HCT116 (cell line): ENCODE measurements at regions not wholly inside any gene's neighbourhood (a gene's known extent, or its start where the extent isn't known, plus 50 kb on each side); places are given as distances from the start of the nearest gene placed in this dataset.
"Not testable (repeated sequence)": the region's sequence is repeated elsewhere in the genome, so short reads cannot be mapped to it uniquely, and the experiment has no call there.

Experiments used
- ATAC-seq: fragments of 200-7000 bp; cut with Tn5 transposase; 2 replicates; pipeline ENCODE4 v1.9.1; 2020; ENCODE audit warnings: mild to moderate bottlenecking, moderate library complexity
- BruUV-seq: library from RNA; stranded (reverse); fragments of 400-500 nt; replicated peaks from 2 replicates; lab custom pipeline; 2021; lab: Mats Ljungman, UMichigan
- CTCF ChIA-PET: fragments of 300-600 bp; sonication (Branson Sonifier 250); formaldehyde crosslinking; loops from one replicate; lab custom pipeline; 2021; ENCODE audit warnings: antibody characterized with exemption; lab: Charles Lee
- POLR2A ChIA-PET: fragments of 300-600, 350-600 bp; sonication (Branson Sonifier 250); formaldehyde crosslinking; loops from one replicate; lab custom pipeline; 2021; ENCODE audit warnings: antibody characterized with exemption; lab: Charles Lee
- RAD21 ChIA-PET, 2 experiments: fragments of 300-600 bp; sonication (Branson Sonifier 250); formaldehyde crosslinking; loops; one replicate each; lab custom pipeline; 2023; ENCODE audit warnings: low total read pairs in 2 of 2; ENCODE audit not compliant: uncharacterized antibody in 2 of 2, unreplicated experiment in 2 of 2, low non-redundant PET in 1 of 2; lab: Charles Lee
- DNase-seq: peaks from one replicate; pipeline ENCODE4 v3.0.0-alpha.2; 2010; ENCODE audit warnings: low read depth, low spot score
- H2AFZ ChIP-seq: fragments of 200-600 bp; shearing (Covaris generic), sonication (generic); 2 replicates; pipeline ENCODE4 v1.6.1; 2017; ENCODE audit warnings: low read depth, mixed run types, mixed read lengths, antibody characterized with exemption, low read length; ENCODE audit not compliant: poor library complexity, severe bottlenecking
- H3K27ac ChIP-seq: 2 replicates; pipeline ENCODE4 v1.5.1; 2012; ENCODE audit warnings: low read depth, low read length
- H3K27me3 ChIP-seq: fragments of 200-600 bp; sonication (generic); 2 replicates; pipeline ENCODE4 v1.6.1; 2016; ENCODE audit warnings: mixed run types, low read length, mixed read lengths; ENCODE audit not compliant: insufficient read depth
- H3K36me3 ChIP-seq, 2 experiments: fragments of 200-500 bp in 1 of 2; fragments of 200-600 bp in 1 of 2; sonication (Bioruptor generic) in 1 of 2; sonication (generic) in 1 of 2; 2 replicates each; pipeline versions ENCODE4 v1.5.1 to v1.6.1; 2014 to 2016; ENCODE audit warnings: low read length in 2 of 2, inconsistent platforms in 1 of 2, mixed read lengths in 1 of 2, mixed run types in 1 of 2; ENCODE audit not compliant: insufficient read depth in 2 of 2, control insufficient read depth in 1 of 2
- H3K4me1 ChIP-seq, 2 experiments: fragments of 200-600 bp in 1 of 2; sonication (generic) in 1 of 2; 2 replicates each; pipeline versions ENCODE4 v1.5.1 to v1.6.1; 2012 to 2017; ENCODE audit warnings: low read length in 2 of 2, inconsistent platforms in 1 of 2, mild to moderate bottlenecking in 1 of 2, mixed read lengths in 1 of 2, mixed run types in 1 of 2, moderate library complexity in 1 of 2; ENCODE audit not compliant: insufficient read depth in 2 of 2, control insufficient read depth in 1 of 2
- H3K4me2 ChIP-seq: fragments of 200-600 bp; sonication (generic); 2 replicates; pipeline ENCODE4 v1.6.1; 2017; ENCODE audit warnings: mixed run types, low read length, mixed read lengths
- H3K4me3 ChIP-seq, 2 experiments: fragments of 200-600 bp in 1 of 2; sonication (generic) in 1 of 2; replicated peaks in 1 of 2; 2 replicates each; pipeline ENCODE4 v1.5.1; 2011 to 2016; ENCODE audit warnings: low read length in 2 of 2, control low read depth in 1 of 2, low read depth in 1 of 2, mild to moderate bottlenecking in 1 of 2, mixed read lengths in 1 of 2, mixed run types in 1 of 2
- H3K79me2 ChIP-seq: fragments of 200-600 bp; sonication (generic); 2 replicates; pipeline ENCODE4 v1.6.1; 2017; ENCODE audit warnings: mild to moderate bottlenecking, mixed run types, low read length, moderate library complexity, mixed read lengths; ENCODE audit not compliant: insufficient read depth
- H3K9ac ChIP-seq: fragments of 200-600 bp; sonication (generic); 2 replicates; pipeline ENCODE4 v1.6.1; 2016; ENCODE audit warnings: low read length, mixed read lengths
- H3K9me2 ChIP-seq: fragments of 200-600 bp; sonication (generic), shearing (Covaris generic); 2 replicates; pipeline ENCODE4 v1.6.1; 2017; ENCODE audit warnings: mixed run types, mild to moderate bottlenecking, moderate library complexity; ENCODE audit not compliant: insufficient read depth
- H3K9me3 ChIP-seq, 2 experiments: fragments of 200-500 bp in 1 of 2; fragments of 200-600 bp in 1 of 2; sonication (Bioruptor generic) in 1 of 2; sonication (generic) in 1 of 2; 2 replicates each; pipeline ENCODE4 v1.6.1; 2014 to 2017; ENCODE audit warnings: low read length in 2 of 2, mixed read lengths in 2 of 2, inconsistent platforms in 1 of 2, low read depth in 1 of 2, mild to moderate bottlenecking in 1 of 2, mixed run types in 1 of 2, moderate library complexity in 1 of 2; ENCODE audit not compliant: control insufficient read depth in 1 of 2, insufficient read depth in 1 of 2
- H4K20me1 ChIP-seq: fragments of 200-600 bp; sonication (generic), shearing (Covaris generic); 2 replicates; pipeline ENCODE4 v1.6.1; 2017; ENCODE audit warnings: mixed run types, mild to moderate bottlenecking, moderate library complexity; ENCODE audit not compliant: insufficient read depth
- EZH2phosphoT487 ChIP-seq: fragments of 200-600 bp; IDR thresholded peaks from 2 replicates; pipeline ENCODE4 v1.6.1; 2018; ENCODE audit warnings: antibody characterized with exemption, borderline replicate concordance
- SIN3A ChIP-seq: IDR thresholded peaks from 2 replicates; pipeline ENCODE4 v1.6.1; 2012; ENCODE audit warnings: low read depth
- SP1 ChIP-seq: IDR thresholded peaks from 2 replicates; pipeline ENCODE4 v1.6.1; 2012; ENCODE audit warnings: low read depth
- SRF ChIP-seq: IDR thresholded peaks from 2 replicates; pipeline ENCODE4 v1.6.1; 2012; ENCODE audit warnings: low read depth
- ZNF274 ChIP-seq: fragments of 200-500 bp; sonication (Bioruptor generic); IDR thresholded peaks from 2 replicates; pipeline ENCODE4 v1.6.1; 2014; ENCODE audit warnings: mild to moderate bottlenecking, low read depth, low read length, inconsistent platforms
- intact Hi-C: fragments of 100-400 bp; cut with micrococcal nuclease; formaldehyde crosslinking; loops from 2 replicates; pipeline ENCODE4 v1.10.0; 2022

DNA sequence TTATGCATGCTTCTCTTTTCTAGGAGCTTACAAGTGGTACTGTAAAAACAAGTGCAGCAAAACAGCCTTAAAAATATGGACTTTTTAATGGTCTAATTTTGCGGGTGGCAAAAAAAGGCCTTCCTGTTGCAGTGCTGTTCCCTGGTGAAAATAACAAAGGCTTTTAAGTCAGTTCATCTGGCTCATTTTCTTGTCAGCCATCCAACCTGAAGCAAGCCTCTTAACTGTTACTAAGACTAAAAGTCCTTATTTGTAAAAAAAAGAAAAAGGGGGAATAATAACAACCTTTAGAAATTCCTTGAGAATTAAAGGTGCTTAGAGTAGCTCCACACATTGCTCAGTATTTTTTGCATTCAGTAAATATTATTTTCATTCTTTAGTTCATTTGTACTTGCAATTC lies 200.5 kb upstream of the CHORDC1 start:
- Histone ChIP-seq H3K4me3 (no peak overlapping the region), H3K27me3 (no peaks in the 10 kb centered on the region), H3K9ac (no peak overlapping the region), H3K27ac (no peak overlapping the region), H3K79me2 (no peaks in the 10 kb centered on the region), H3K9me3 (no peaks in the 10 kb centered on the region), H3K36me3 (no peaks in the 10 kb centered on the region), H3K4me1 (no peaks in the 10 kb centered on the region), H4K20me1 (no peaks in the 10 kb centered on the region), H3K9me2 (no peaks in the 10 kb centered on the region), H2AFZ (no peak overlapping the region), H3K4me2 (no peak overlapping the region)
- RAD21 ChIA-PET: no interaction called here
- intact Hi-C loops: no loop called here
- TF ChIP-seq EZH2phosphoT487: no peak
- TF ChIP-seq SP1: no peak
- no peak for TF ChIP-seq SRF
- no peak for TF ChIP-seq SIN3A
- TF ChIP-seq ZNF274: no peak
- ATAC-seq: no peak
- CTCF ChIA-PET: no interaction called here
- no peak for DNase-seq
- POLR2A ChIA-PET: no interaction called here
- no TSS peak for BruUV-seq

DNA sequence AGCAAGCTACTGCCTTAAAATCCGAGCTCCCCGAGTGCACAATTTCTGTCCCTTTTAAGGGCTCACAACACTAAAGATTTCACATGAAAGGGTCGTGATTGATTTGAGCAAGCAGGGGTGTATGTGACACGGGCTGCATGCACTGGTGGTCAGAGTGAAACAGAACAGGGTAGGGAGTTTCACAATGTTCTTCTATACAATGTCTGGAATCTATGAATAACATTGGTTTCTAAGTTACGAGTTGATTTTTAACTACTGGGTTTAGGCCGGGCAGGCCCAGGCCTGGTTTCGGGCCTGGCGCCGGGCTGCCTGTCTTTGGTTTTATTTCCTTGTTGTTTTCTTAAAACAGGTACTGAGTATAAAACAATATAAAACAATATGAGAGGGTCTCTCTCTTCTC lies 199.9 kb upstream of the CHORDC1 start:
- RAD21 ChIA-PET, POLR2A ChIA-PET, H3K4me1 ChIP-seq, H3K79me2 ChIP-seq, H3K9me3 ChIP-seq, H3K9me2 ChIP-seq, H3K27me3 ChIP-seq, intact Hi-C loops, H3K4me3 ChIP-seq, H3K9ac ChIP-seq, H3K36me3 ChIP-seq, DNase-seq, H3K4me2 ChIP-seq, BruUV-seq, CTCF ChIA-PET, H3K27ac ChIP-seq, H4K20me1 ChIP-seq, ATAC-seq, H2AFZ ChIP-seq: not testable (repeated sequence)
